ENCODE measurements at regions not wholly inside any gene's neighbourhood (a gene's known extent, or its start where the extent isn't known, plus 50 kb on each side); places are given as distances from the start of the nearest gene placed in this dataset.
A peak's percentile ranks its signal among the peaks of the same experiment; 100 is the strongest.

- no peak for DNase-seq
Observed at GRCh38 chr4:175450446-175450845, 361.6 kb downstream of the GPM6A start.

- no peak for DNase-seq
Observed at GRCh38 chr4:175451238-175451965, 360.7 kb downstream of the GPM6A start.

- DNase-seq, result no peak
Observed at GRCh38 chr4:175453456-175453855, 358.6 kb downstream of the GPM6A start.

DNA sequence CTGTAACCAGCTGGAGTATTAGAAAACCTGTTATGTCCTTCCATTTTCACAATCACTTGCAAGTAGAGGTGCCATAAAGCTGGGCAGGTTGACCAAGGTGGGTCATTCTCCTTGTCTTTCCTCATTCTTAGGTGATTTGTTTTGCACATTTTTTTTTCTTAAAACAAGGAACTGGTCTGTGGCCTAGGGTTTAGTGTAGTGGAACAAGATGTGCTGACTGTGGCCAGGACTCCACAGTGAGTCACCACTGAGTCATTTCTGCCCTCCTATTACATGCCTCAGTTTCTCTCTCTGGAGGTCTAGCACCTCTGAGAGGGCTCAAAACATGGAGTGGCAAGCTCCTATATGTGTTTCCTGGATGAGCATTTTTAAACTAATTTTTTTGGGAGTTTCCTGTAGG, 355.9 kb downstream of the GPM6A start:
- no peak for DNase-seq

GRCh38 chr4:175457956-175458355, 354.1 kb downstream of the GPM6A start:
- DNase-seq, result no peak

GRCh38 chr4:175459571-175459970, 352.5 kb downstream of the GPM6A start:
- no peak for DNase-seq

DNA sequence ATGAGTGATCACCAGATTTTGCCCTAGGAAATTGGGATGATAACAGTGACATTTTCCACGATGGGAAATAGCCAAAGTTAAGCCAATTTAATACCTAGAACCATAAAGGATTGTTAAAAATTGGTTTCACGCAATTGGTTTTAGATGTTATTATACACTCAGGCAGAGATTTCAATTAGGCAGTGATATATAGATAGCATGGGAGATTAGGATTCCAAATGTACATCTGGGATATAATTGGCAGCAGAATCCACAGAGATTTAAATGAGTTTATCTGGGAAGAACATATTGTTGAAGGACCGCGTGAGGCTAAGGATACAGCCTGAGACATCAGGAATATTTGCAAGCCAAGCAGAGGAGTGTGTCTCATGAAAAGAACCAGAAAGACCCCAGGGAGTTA, 351.6 kb downstream of the GPM6A start:
- no peak for DNase-seq

DNA sequence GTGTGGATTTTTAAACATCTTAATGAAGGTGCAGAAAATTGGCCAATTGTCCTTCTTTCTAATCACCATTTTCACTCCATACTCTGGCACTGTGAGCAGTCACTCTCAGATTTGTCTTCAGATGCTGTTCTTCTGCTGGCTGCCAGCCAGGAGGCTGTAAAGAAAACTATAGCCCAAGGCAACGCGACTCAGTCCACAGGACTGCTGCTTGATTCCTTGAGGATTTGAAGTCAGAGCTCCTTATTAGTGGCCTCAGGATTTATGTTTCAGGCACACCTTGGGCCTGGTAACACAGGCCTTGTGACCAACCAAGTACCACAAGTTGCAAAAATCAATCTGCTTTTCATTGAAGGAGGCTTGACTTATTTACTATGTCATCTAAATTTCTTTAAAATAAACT, 342.6 kb downstream of the GPM6A start:
- DNase-seq, result no peak

- no peak for DNase-seq
Observed at GRCh38 chr4:175470131-175470530, 341.9 kb downstream of the GPM6A start.

DNA sequence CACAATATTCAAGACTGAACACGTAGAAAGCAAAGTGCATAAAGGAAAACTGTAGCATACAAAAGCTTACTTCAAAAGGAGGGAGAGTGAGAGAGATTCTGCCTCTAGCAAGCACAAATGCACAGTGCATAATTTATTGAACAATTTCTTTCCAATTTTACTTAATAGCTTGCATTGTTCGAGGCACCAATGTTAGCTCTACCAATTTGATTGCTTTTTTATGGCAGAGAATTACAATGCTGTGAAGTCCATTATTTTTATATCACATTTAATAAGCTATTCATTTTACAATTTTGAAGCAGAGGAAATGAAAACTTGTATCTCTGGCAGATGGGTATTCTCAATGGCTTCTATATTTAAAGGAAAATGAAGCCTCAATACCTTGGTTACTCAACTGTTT, 331.7 kb downstream of the GPM6A start:
- DNase-seq, result no peak

DNA sequence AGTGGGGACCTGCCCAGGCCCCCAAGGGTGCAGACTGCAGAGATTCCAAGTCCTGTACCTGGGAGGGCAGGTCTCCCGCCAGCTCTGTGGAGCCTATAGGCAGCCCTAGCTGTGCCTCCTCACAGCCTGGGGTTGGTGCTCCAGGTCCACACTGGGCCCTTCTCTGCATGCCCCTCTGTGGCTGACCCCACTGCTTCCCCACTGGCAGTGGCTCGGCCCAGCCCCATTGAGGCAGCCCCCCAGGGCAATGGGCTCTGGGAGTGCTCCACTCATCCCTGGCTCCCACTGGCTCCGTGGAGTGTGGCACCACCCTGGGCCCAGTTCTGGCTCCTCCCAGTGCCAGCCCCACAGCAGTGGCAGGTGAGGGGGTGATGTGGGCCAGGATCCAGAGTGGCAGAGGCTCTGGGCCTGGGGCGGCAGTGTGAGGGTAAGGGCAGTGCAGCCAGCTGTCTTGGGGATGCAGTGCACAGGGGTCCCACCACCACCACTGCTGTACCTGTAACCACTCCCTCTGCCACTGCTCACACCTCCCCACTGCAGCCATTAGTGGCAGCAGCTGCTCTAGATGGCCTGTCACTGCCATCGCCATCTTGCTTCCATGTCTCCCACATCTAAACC, 312.2 kb downstream of the GPM6A start:
- no peak for DNase-seq

DNA sequence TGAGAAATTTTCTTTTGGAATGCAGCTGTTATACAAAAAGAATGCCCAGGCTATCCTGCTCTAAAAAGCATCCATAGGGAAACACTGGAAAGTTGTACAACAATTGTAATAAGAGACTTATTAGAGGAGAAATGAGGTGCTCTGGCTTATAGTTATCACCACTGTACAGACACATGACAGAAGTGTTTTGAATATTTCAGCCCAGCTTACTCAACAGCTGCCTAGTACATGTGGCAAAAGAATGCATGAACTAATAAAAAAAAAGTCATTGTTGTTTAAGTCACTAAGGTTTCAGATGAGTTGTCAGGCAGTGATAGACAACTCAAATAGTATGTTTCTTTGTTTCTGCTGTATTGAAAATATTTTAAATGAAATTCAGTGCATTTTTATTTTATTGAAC, 307.7 kb downstream of the GPM6A start:
- DNase-seq, result no peak

DNA sequence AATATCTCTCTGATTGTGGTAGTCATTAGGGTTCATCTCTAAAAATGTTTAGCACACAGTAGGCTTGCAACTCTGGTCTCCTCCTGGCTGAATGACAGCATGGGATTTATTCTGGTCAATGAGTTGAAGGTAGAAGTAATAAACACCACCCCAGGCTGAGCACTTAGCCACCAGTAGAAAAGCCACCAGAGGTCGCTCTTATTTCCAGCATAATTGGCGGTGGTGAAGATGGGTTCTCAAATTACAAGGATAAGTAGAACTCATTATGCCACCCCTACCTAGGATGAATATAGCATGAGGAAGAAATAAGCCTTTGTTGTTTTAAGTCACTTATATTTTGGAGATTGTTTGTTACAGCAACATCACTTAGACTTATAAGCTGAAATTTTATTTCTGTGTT, 302.7 kb downstream of the GPM6A start:
- DNase-seq, result no peak

GRCh38 chr4:175511861-175512260, 300.2 kb downstream of the GPM6A start:
- no peak for DNase-seq

DNA sequence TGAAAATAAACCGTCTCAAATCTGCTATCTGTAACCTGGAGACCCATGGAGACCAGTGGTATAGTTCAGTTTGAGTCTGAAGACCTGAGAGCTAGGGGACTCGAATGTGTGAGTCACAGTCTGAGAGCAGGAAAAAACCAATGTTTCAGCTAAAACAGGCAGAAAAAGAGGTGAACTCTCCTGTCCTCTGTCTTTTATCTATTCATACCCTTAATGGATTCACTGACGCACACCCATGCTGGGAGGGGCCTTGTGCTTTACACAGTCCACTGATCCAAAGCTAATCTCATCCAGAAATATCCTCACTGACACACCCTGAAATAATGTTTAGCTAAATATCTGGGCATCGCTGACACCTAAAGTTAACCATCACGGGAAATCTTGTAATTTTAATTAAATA, 297.9 kb downstream of the GPM6A start:
- DNase-seq, result no peak

GRCh38 chr4:175530655-175531054, 281.4 kb downstream of the GPM6A start:
- DNase-seq, result no peak

DNA sequence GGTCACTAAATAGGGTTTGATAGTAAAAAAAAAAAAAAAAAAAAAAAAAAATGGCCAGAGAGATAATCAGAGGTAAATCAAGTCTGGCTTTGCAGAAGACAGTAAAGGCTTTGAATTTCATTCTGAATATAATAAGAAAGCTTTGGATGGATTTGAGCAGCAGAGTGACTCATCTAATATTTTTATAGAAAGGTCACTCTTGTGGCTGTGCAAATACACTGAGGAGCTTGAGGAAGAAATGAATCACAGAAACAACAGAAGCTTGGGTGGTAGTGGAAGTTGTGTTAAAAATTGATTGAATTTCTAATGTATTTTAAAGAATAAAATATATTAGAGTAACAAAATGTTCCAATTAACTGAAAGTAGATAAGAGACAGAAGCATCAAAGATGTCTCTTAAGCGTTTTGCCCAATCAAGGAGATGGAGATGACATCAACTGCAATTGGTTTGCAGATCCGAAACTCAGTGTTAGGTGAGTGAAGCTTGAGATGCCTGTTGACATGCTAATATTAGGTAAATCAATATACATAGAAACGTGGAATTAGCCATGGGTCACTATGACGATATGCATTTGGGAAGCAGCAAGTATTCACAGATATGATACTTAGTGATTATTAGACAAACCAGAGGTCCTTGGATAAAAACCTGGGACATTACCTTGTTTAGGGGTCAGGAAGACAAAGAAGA, 280.5 kb downstream of the GPM6A start:
- no peak for DNase-seq

- DNase-seq, result peak; percentile 34
Observed at GRCh38 chr4:175536852-175537453, 275.1 kb downstream of the GPM6A start.

DNA sequence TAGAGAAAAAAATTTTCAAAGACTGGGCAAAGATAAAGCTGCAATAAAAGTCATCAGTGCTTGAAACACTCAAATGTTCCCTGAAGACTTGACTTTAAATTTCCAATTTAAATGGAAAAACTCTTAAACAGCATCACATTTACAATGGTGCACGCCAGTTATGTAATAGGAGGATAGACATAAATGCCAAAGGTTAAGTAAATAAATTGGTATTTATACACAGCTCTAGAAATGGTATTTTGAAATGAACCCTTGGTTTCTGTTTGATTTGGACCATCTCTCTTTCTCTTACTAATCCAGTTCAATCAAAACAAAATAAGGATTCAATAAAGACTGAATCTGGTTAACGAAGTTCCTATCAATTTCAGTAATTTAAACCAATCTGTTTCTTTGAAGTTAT, 272.6 kb downstream of the GPM6A start:
- no peak for DNase-seq

- DNase-seq, result no peak
Observed at GRCh38 chr4:175540151-175540550, 271.9 kb downstream of the GPM6A start.

DNA sequence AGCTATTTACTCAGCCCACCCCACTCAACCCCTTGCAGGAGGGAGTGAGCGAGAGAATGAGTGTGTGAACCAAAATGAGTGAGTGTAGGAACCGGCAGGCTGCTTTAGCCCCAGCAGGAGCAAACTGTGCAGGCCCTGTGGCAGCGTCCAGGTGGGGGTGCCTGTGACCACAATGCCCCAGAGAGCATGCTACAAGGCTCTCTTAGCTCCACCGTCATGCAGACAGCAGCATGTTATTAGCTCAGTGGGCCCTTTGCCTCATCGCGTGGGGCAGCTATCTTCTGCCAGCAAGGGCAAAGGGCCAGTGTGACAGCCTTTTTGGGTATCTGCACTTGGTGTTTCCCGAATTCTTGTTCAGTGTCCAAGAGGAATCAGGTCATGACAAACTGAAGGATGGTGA, 271.3 kb downstream of the GPM6A start:
- no peak for DNase-seq

DNA sequence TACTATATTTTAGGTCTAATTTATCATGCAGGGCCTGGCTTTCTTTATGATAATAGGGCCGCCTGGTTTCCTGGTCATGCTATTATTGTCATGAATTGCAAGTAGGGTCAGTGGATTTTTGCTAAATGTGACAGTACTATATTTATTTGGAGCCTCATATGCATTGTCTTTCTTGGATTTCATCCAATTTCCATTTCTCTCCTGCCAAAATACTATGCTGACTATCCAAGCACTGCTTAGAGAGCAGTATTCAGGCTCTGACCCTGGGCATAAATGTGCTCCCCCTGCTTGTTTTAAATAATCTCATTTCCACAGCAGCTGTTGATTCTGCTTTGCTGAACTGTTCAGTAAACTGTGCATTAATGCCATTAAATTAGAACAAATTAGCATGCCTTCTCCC, 269.3 kb downstream of the GPM6A start:
- peak; percentile 11 for DNase-seq

DNA sequence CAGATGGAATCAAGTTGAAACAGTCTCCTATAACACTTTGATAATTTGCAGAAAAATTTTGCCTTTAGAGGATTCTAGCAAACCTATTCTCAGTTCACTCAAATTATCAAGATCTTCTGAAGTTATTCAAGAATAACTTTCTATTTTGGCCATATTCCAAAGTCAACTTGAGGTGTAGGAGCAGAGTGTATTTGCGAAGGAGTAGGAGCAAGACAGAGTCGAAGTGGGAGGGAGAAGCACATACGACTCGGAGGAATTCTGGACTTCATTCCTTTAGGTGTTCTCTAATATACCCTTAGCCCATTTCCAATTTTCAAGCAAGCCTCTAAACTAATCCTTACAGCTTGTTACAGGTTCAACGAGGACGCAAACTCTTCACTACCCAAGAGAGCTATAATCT, 252.9 kb downstream of the GPM6A start:
- no peak for DNase-seq

DNA sequence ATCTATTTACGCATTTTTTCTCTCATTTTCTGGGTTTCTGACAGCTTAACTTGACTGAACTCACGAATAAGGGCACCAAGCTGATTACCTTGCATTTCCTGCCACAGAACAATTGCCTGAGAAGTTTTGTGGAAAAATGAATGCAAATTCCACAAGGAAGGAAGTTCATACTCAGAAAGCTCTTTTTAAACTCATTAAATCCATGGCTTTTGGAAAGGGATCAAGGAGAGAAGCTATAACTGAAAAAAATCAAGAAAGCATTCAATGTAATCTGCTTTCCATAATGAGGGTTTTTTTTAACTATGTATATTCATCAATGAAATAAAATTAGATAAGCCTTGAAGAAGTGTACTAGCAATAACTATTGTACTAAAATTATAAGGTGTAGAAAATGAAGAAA, 252.5 kb downstream of the GPM6A start:
- no peak for DNase-seq

All from NCI-H2029 treated with DMSO at 0.1 percent for 48 hours (cell line).